Left renal cortex interstitium (tissue), 4 donors: ENCODE measurements at regions not wholly inside any gene's neighbourhood (a gene's known extent, or its start where the extent isn't known, plus 50 kb on each side); places are given as distances from the start of the nearest gene placed in this dataset.

Experiments
- DNase-seq, 4 donors: peaks; one replicate each; pipeline ENCODE4 v3.0.0-alpha.2; 2013; ENCODE audit warnings: low read depth in 4 of 4, low spot score in 2 of 4, missing footprints in 1 of 4

- DNase-seq, result no peak
Observed at GRCh38 chr2:221134718-221135117, 437.4 kb downstream of the EPHA4 start.

- no peak for DNase-seq
Observed at GRCh38 chr2:221135699-221136098, 436.4 kb downstream of the EPHA4 start.

GRCh38 chr2:221137385-221137784, 434.7 kb downstream of the EPHA4 start:
- DNase-seq, result no peak

- no peak for DNase-seq
Observed at GRCh38 chr2:221142341-221142740, 429.8 kb downstream of the EPHA4 start.

DNA sequence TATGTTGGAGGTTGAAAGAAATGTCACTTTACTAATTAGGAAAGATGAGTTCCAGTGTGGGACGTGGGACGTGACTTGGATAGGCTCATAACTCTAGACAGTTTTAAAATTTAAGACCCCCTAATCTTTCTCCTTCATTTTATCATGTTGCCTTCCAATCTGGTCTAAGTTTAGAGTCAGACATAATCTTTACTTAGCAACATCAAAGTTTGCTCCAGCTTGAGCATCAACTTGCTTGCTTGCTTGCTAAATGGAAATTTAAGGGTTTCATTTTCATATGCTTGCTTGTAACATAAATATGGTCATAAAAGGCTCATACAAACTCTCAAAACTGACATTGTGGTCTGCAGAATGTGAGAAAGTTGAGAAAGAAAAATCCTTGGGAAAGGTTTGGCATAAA, 428.9 kb downstream of the EPHA4 start:
- no peak for DNase-seq

- DNase-seq, result no peak
Observed at GRCh38 chr2:221144909-221145308, 427.2 kb downstream of the EPHA4 start.

DNA sequence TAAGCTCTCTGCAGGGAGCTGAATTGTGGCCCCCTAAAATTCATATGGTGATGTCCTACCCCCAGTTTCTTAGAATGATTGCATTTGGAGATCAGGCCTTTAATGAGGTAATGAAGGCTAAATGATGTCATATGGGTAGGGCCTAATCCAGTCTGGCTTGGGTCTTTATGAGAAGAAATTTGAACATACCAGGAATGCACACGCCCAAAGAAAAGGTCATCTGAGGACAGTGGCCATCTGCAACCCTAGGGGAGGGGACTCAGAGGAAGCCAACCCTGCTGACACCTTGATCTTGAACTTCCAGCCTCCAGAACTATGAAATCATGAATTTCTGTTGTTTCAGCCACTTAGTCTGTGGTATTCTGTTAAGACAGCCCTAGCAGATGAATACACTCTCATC, 426.7 kb downstream of the EPHA4 start:
- no peak for DNase-seq

- DNase-seq, result no peak
Observed at GRCh38 chr2:221153226-221153625, 418.9 kb downstream of the EPHA4 start.

GRCh38 chr2:221154176-221154575, 417.9 kb downstream of the EPHA4 start:
- no peak for DNase-seq

GRCh38 chr2:221156062-221156734, 415.9 kb downstream of the EPHA4 start:
- no peak for DNase-seq

DNA sequence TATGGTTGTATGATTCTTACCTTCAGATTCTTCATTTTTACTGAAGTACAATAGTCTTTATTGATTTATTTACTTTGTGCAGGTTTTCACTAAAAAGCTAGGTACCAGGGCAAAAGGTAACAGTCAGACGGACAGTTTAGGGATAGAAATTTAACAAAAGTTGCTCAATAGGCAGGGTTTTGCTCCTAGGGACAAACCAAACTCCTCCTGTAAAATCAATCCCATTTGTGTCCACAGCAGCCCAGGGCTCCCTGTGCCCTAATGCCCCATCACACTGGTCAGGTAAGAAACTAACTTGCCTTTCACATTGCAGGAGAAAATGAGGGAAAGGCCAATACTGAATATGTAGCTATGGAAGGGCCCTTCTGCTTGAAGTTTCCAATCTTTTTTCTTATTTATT, 410.9 kb downstream of the EPHA4 start:
- no peak for DNase-seq

GRCh38 chr2:221166292-221166691, 405.8 kb downstream of the EPHA4 start:
- DNase-seq, result no peak

- DNase-seq, result no peak
Observed at GRCh38 chr2:221167561-221167960, 404.5 kb downstream of the EPHA4 start.

DNA sequence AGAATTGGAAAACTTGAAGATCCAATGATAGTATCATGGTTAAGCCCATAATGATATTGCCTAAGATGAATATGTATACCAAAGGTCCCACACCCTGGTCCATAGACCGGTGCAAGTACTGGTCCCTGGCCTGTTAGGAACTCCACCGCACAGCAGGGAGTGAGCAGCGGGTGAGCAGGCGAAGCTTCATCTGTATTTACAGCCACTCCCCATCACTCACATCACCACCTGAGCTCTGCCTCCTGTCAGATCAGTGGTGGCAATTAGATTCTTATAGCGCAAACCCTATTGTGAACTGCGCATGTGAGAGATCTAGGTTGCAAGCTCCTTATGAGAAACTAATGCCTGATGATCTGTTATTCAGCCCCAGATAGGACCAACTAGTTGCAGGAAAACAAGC, 402.4 kb downstream of the EPHA4 start:
- DNase-seq, result no peak

DNA sequence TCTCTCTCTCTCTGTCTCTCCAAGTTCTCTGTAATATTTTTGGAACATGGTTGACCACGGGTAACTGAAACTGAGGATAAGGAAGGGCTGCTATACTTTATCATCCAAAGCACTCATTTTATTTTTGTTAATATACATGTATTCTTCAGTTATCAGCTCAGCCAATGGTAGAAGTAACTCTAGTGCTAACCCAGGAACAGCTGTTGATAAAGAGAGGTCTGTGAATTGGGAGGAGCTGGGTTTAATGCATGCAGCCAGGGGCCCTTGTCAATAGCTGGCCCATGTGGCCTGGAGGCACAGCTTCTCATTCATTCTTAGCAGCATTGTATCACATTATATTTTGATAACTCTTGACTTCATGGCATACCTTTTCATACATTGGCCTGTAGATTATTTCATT, 401.6 kb downstream of the EPHA4 start:
- no peak for DNase-seq

- DNase-seq, result no peak
Observed at GRCh38 chr2:221176667-221177066, 395.4 kb downstream of the EPHA4 start.

DNA sequence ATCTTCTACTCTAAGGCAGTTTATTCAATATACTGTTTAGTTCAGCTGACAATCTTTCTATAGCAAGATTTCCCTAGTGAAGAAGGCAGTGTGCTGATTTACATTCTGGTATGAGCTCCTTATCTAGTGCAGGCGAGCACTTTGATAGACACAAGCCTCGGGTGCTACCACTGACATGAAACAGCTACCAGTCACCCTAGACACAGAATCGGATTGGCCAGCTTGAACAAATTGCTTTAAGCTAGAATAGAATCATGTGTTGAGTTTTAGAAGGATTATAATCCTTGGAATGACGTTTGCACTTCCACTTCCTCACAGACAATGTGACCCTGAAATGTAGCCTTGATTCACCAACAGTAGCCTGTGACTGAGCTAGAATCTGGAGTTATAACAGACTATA, 394.0 kb downstream of the EPHA4 start:
- DNase-seq, result no peak

GRCh38 chr2:221186873-221187272, 385.2 kb downstream of the EPHA4 start:
- no peak for DNase-seq

DNA sequence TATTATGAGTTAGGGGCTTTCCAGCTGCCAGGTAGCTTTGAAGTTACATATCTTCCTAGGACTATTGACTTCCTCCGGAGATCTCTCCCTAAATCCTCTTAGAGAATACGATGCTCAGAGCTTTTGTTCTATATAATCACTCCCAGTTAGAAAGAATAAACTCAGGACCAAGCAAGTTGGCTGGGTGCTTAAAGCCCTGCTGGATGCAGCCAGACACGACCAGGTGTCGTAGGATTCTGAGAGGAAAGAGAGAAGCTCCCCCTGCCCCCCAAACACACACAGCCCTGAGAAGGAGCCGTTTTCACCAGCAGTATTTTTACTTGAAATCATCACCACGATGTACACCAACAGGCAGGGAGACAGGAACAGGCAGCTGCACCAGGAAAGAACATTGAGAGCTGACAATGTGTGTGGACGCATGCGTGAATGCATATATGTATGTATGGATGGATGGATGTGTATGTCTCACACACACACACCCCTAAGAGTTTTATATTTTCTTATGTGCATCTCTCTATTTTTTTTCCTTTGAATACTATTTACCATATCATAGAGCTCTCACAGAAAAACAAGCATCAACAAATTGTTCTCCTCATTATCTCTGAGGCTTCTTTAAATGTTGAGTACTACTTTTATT, 382.6 kb downstream of the EPHA4 start:
- DNase-seq, result no peak

- no peak for DNase-seq
Observed at GRCh38 chr2:221195829-221196228, 376.3 kb downstream of the EPHA4 start.

DNA sequence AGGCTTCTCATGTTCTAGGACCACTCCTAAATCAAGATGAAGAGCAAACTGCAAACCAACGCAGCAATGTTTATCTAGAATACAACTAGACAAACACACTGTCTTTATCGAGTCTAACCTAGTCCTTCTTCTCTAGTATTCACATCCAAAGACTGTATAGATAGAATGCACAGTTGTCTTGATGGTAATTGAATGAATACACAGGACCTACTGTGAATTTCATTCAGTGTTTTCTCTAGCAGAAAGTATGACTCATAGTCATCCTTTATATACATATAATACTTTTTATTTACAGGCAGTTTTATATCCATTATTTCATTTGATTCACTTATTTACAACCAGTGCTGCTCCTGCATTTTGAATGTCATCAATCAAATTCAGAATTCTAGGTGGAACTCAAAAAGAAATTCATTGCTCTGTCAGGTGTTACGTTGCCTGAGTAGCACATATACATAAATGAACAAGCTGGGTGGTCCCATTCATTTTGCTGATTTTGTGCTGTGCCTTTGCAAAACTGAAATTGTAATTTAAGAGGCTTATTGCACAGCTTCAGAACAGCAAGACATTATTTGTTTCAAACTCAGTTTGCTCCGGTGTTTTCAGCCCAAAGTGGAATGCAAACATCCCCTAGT, 374.8 kb downstream of the EPHA4 start:
- no peak for DNase-seq

DNA sequence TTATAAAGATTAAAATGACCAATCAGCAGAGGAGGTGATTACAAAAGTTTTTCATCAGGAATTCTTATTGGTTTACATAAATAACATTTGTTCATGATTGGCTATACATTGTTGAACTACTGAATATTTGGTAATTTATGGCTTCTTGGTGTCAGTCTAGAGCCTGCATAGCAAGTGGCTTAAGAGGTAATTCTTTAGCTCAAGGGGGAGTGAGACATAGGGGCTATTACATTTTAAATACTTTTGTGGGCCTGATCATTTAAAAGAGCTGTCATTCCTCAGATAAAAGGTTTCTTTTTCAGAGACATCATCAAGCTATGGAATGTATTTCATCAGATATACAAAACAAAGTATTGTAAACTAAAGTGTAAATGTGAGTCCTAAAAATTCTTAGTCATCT, 373.8 kb downstream of the EPHA4 start:
- DNase-seq, result no peak
